OCI-LY1 (cell line): ENCODE measurements at regions not wholly inside any gene's neighbourhood (a gene's known extent, or its start where the extent isn't known, plus 50 kb on each side); places are given as distances from the start of the nearest gene placed in this dataset.
"Not testable (repeated sequence)": the region's sequence is repeated elsewhere in the genome, so short reads cannot be mapped to it uniquely, and the experiment has no call there.

Experiments
- H2AFZ ChIP-seq: fragments of 200-600 bp; sonication (generic), shearing (Covaris generic); 2 replicates; pipeline ENCODE4 v1.6.0; 2014; ENCODE audit warnings: antibody characterized with exemption, mild to moderate bottlenecking, low read length
- H3F3A ChIP-seq: fragments of 200-600 bp; sonication (generic), shearing (Covaris generic); 2 replicates; pipeline ENCODE4 v1.6.0; 2014; ENCODE audit warnings: mild to moderate bottlenecking, antibody characterized with exemption, low read length, moderate library complexity; ENCODE audit not compliant: insufficient read depth
- H3K27ac ChIP-seq: fragments of 200-600 bp; sonication (generic); 2 replicates; pipeline ENCODE4 v1.5.1; 2014; ENCODE audit warnings: low read length, mixed run types, mild to moderate bottlenecking, low read depth; ENCODE audit not compliant: poor library complexity, severe bottlenecking
- H3K27me3 ChIP-seq: fragments of 200-600 bp; sonication (generic); 2 replicates; pipeline ENCODE4 v1.6.0; 2014; ENCODE audit warnings: antibody characterized with exemption, mild to moderate bottlenecking, low read length, moderate library complexity; ENCODE audit not compliant: insufficient read depth
- H3K36me3 ChIP-seq: fragments of 200-600 bp; sonication (generic); 2 replicates; pipeline ENCODE4 v1.6.1; 2014; ENCODE audit warnings: mild to moderate bottlenecking, antibody characterized with exemption, low read length, moderate library complexity, mixed read lengths; ENCODE audit not compliant: insufficient read depth
- H3K4me1 ChIP-seq: fragments of 200-600 bp; sonication (generic); 2 replicates; pipeline ENCODE4 v1.5.1; 2014; ENCODE audit warnings: mild to moderate bottlenecking, low read length, moderate library complexity; ENCODE audit not compliant: insufficient read depth, severe bottlenecking
- H3K4me2 ChIP-seq: fragments of 200-600 bp; sonication (generic), shearing (Covaris generic); 2 replicates; pipeline ENCODE4 v1.6.1; 2014; ENCODE audit warnings: low read length
- H3K4me3 ChIP-seq: fragments of 200-600 bp; sonication (generic); 2 replicates; pipeline ENCODE4 v1.5.1; 2014; ENCODE audit warnings: low read length, low read depth, mild to moderate bottlenecking, mixed read lengths; ENCODE audit not compliant: poor library complexity, severe bottlenecking
- H3K79me2 ChIP-seq: fragments of 200-600 bp; shearing (Covaris generic); 2 replicates; pipeline ENCODE4 v1.6.1; 2016; ENCODE audit warnings: mixed run types, low read length, mixed read lengths; ENCODE audit not compliant: insufficient read depth
- H3K9ac ChIP-seq: fragments of 200-600 bp; sonication (generic), shearing (Covaris generic); 2 replicates; pipeline ENCODE4 v1.6.1; 2014; ENCODE audit warnings: mild to moderate bottlenecking, low read length, mixed read lengths
- H3K9me2 ChIP-seq: fragments of 200-600 bp; sonication (generic), shearing (Covaris generic); 2 replicates; pipeline ENCODE4 v1.6.1; 2014; ENCODE audit warnings: low read depth, mild to moderate bottlenecking, low read length, mixed read lengths
- H3K9me3 ChIP-seq: fragments of 200-600 bp; shearing (Covaris generic); 2 replicates; pipeline ENCODE4 v1.6.1; 2014; ENCODE audit warnings: low read length, mixed read lengths
- H4K20me1 ChIP-seq: fragments of 200-600 bp; sonication (generic), shearing (Covaris generic); 2 replicates; pipeline ENCODE4 v1.6.0; 2016; ENCODE audit warnings: mild to moderate bottlenecking, low read length; ENCODE audit not compliant: insufficient read depth
- EZH2 ChIP-seq: fragments of 200-600 bp; sonication (generic), shearing (Covaris generic); IDR thresholded peaks from 2 replicates; pipeline ENCODE4 v1.8.0; 2017; ENCODE audit warnings: borderline replicate concordance, mixed run types, mild to moderate bottlenecking, antibody characterized with exemption, low read length, moderate library complexity, mixed read lengths
- TF ChIP-seq, protein P1 (sequence below): fragments of 200-600 bp; sonication (generic), shearing (Covaris generic); IDR thresholded peaks from 2 replicates; pipeline ENCODE4 v1.5.1; 2017; ENCODE audit warnings: mild to moderate bottlenecking, antibody characterized with exemption, low read length, moderate library complexity, mixed read lengths

DNA sequence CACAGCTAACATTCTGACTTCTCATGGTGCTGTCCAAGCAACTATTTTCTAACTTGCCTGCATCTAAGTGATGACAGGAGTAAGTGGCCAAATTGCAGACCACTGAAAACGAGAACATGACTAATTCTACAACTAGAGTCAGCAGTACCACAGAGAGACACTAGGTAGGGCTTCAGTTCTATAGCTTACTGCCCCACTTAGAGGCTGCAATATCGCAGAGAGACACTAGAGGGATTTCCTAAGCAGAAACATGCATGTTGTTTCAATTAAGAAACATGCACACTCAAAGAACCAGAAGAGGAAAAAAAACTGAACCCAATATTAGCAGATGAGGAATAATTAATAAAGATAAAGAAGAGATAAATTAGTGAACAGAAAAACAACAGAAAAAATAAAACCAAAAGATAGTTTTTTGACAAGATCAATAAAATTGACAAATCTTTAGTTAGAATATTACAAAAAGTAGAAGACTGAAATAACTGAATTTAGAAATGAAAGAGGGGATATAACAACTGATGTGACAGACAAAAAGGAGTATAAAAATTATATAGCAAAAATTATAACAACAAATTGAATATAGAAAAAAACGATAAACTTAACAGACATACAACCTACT, 100.8 kb downstream of the SPIN4 start:
- Histone ChIP-seq H3K27me3 (no peaks in the 10 kb centered on the region), H3K4me3 (no peak overlapping the region), H3K4me1 (no peaks in the 10 kb centered on the region), H3K4me2 (no peak overlapping the region), H3K9me3 (no peaks in the 10 kb centered on the region), H3K9ac (no peak overlapping the region), H2AFZ (no peak overlapping the region), H3K36me3 (no peaks in the 10 kb centered on the region), H3K79me2 (no peaks in the 10 kb centered on the region), H3F3A (no peaks in the 10 kb centered on the region), H3K9me2 (no peaks in the 10 kb centered on the region), H4K20me1 (no peaks in the 10 kb centered on the region), H3K27ac (no peak overlapping the region)
- TF ChIP-seq, protein P1, sequence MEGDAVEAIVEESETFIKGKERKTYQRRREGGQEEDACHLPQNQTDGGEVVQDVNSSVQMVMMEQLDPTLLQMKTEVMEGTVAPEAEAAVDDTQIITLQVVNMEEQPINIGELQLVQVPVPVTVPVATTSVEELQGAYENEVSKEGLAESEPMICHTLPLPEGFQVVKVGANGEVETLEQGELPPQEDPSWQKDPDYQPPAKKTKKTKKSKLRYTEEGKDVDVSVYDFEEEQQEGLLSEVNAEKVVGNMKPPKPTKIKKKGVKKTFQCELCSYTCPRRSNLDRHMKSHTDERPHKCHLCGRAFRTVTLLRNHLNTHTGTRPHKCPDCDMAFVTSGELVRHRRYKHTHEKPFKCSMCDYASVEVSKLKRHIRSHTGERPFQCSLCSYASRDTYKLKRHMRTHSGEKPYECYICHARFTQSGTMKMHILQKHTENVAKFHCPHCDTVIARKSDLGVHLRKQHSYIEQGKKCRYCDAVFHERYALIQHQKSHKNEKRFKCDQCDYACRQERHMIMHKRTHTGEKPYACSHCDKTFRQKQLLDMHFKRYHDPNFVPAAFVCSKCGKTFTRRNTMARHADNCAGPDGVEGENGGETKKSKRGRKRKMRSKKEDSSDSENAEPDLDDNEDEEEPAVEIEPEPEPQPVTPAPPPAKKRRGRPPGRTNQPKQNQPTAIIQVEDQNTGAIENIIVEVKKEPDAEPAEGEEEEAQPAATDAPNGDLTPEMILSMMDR = peak; percentile 88
- no peak for TF ChIP-seq EZH2

DNA sequence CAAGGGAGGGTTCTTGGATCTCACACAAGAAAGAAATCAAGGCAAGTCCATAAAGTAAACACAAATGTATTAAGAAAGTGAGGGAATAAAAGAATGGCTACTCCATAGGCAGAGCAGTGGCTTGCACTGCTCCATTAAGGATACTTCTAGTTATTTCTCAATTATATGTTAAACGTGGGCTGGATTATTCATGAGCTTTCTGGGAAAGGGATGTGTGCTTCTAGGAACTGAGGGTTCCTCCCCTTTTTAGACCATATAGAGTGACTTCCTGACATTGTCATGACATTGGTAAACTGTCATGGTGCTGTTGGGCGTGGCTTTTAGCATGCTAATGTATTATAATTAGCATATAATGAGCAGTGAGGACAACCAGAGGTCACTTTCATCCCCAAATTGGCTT, 108.4 kb downstream of the SPIN4 start:
- not testable (repeated sequence) for H3K9me3 ChIP-seq, H3K36me3 ChIP-seq, H3K79me2 ChIP-seq, H3K4me2 ChIP-seq, H4K20me1 ChIP-seq, H3K9ac ChIP-seq, H3K9me2 ChIP-seq, H3K4me3 ChIP-seq, H3K27me3 ChIP-seq, H3K4me1 ChIP-seq, H3K27ac ChIP-seq, H2AFZ ChIP-seq, H3F3A ChIP-seq

DNA sequence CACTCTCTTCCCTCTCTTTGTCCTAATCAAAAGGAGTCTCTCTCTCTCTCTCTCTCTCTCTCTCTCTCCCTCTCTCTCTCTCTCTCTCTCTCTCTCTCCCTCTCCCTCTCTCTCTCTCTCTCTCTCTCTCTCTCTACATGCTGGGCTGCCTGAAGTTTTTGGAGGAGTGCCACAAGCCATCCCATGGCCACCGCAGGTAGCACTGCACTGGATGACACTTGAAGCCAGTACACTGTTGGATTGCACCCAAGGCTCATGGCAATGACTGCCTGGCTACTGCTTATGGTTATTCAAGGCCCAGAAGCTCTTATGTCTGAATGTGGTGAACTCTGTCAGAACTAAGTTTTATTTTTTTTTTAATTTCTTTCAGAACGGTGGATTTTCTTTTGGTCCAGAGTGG, 115.2 kb downstream of the SPIN4 start:
- not testable (repeated sequence) for H3K36me3 ChIP-seq, H3K9me2 ChIP-seq, H3K4me1 ChIP-seq, H3K9me3 ChIP-seq, H3K4me2 ChIP-seq, H4K20me1 ChIP-seq, H3K9ac ChIP-seq, H3K79me2 ChIP-seq, H3K4me3 ChIP-seq, H3F3A ChIP-seq, H3K27me3 ChIP-seq, H3K27ac ChIP-seq, H2AFZ ChIP-seq

DNA sequence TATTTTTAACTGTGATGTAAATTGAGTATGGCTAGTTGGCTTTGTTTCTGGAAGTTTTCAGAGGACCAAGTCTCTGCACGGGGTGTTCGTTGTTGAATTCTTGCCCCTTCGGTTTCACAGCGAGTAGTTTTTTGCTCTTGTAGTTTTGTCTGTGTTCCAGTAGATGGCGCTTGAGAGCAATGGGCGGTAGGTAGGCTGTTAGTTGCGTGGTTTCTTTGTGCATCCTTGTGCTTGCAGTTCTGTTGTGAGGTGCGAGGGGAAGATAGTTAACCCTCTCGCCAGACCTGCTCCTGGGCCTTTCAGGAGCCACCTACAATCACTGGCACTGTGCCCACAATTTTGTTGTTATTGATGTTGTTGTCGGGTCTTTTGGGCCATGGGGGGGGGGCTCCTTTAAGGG, 118.1 kb downstream of the SPIN4 start:
- H3K9me2 ChIP-seq, H3K4me1 ChIP-seq, H3K79me2 ChIP-seq, H3K27me3 ChIP-seq, H3K27ac ChIP-seq, H3K4me2 ChIP-seq, H3K9me3 ChIP-seq, H3K4me3 ChIP-seq, H3F3A ChIP-seq, H3K36me3 ChIP-seq, H4K20me1 ChIP-seq, H2AFZ ChIP-seq, H3K9ac ChIP-seq: not testable (repeated sequence)

DNA sequence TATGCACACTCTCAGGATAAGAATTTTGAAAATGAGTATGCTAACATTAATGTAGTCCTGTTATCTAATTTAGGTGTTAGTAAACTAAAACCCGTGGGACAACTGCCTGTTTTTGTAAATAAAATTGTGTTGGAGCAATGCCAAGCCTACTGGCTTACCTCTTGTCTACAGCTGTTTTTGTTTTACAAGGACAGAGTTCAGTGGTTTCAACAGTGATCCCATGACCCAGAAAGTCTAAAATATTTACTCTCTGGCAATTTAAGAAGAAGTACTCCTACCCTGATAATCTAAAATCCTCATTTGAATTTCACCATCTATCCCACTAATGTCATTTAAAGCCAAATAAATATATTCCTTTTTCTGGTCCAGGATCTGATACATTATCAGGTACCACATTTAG, 132.9 kb downstream of the SPIN4 start:
- not testable (repeated sequence) for H3K4me2 ChIP-seq, H3K9ac ChIP-seq, H3F3A ChIP-seq, H3K27me3 ChIP-seq, H3K36me3 ChIP-seq, H3K9me2 ChIP-seq, H2AFZ ChIP-seq, H4K20me1 ChIP-seq, H3K9me3 ChIP-seq, H3K79me2 ChIP-seq, H3K4me1 ChIP-seq, H3K4me3 ChIP-seq, H3K27ac ChIP-seq

DNA sequence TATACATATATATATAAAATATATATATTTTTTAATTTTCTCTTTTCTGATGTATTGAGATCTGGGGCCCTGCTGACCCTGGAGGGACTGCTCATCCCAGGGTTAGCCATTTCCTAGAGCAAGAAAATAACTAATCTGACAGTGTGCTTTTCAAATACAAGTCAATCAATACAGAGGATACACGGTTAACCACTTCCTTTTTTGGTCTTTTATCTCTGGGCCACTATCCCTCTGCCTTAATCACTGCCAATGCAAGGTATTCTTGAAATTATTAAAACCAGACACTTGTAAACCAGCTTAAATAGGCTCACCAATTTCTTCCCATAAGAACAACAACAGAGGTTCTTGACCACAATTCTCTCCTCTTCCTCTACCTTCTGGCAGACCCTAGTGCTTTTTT, 133.6 kb downstream of the SPIN4 start:
- H3K9me3 ChIP-seq, H3K79me2 ChIP-seq, H3K4me2 ChIP-seq, H3K9ac ChIP-seq, H3K4me1 ChIP-seq, H3K4me3 ChIP-seq, H3F3A ChIP-seq, H3K27ac ChIP-seq, H3K9me2 ChIP-seq, H4K20me1 ChIP-seq, H2AFZ ChIP-seq, H3K36me3 ChIP-seq, H3K27me3 ChIP-seq: not testable (repeated sequence)

DNA sequence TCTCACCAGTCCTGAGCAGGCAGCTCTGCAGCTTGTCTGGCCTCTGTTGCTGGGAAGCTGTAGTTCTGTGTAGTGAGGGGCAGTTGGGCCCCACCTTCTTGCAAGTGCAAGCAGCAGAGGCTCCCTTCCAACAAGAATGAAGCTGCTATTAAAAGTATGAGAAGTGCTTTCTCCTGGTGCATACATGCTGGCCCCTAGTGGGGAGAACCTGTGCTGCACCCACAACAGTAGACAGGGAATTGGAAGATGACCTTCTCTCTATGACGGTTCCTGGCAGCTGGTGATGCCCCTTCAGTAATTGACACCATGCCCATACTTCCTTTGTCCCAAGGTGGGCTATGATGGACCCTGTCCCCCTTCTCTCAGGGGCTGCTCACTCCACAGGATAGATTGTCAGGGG, 141.5 kb downstream of the SPIN4 start:
- H3K36me3 ChIP-seq = not testable (repeated sequence)

More for the DNA sequence above, 141.5 kb downstream of the SPIN4 start:
- not testable (repeated sequence) for H3F3A ChIP-seq, H3K4me1 ChIP-seq, H3K4me2 ChIP-seq, H3K79me2 ChIP-seq, H3K27ac ChIP-seq, H3K9me2 ChIP-seq, H3K27me3 ChIP-seq, H3K9me3 ChIP-seq, H3K4me3 ChIP-seq, H4K20me1 ChIP-seq, H3K9ac ChIP-seq, H2AFZ ChIP-seq
